Bronchial epithelial cell (primary cell): ENCODE measurements at regions not wholly inside any gene's neighbourhood (a gene's known extent, or its start where the extent isn't known, plus 50 kb on each side); places are given as distances from the start of the nearest gene placed in this dataset.

Experiments
- DNase-seq: peaks from one replicate; pipeline ENCODE4 v3.0.0-alpha.2; 2010; ENCODE audit warnings: low read depth
- FAIRE-seq: peaks from 2 replicates; lab custom pipeline; 2011; peaks lifted over from hg19 to GRCh38; lab: Jason Lieb, UNC
- H3K27me3 ChIP-seq: 2 replicates; pipeline ENCODE4 v1.5.1; 2011; ENCODE audit warnings: low read length; ENCODE audit not compliant: control insufficient read depth, insufficient read depth
- H3K36me3 ChIP-seq: 2 replicates; pipeline ENCODE4 v1.5.1; 2011; ENCODE audit warnings: low read length; ENCODE audit not compliant: control insufficient read depth, insufficient read depth
- H3K4me3 ChIP-seq: 2 replicates; pipeline ENCODE4 v1.5.1; 2011; ENCODE audit warnings: mild to moderate bottlenecking, low read depth, low read length, control low read depth
- CTCF ChIP-seq: IDR thresholded peaks from 2 replicates; pipeline ENCODE4 v1.5.1; 2011; ENCODE audit warnings: mild to moderate bottlenecking, moderate library complexity, low read length, control low read depth, inconsistent platforms; ENCODE audit not compliant: insufficient read depth, severe bottlenecking

GRCh38 chr7:46557295-46557711 lies 636.2 kb upstream of the IGFBP3 start:
- DNase-seq (no peak), FAIRE-seq (no peak)
- Histone ChIP-seq H3K4me3 (no peak overlapping the region), H3K27me3 (no peaks in the 10 kb centered on the region), H3K36me3 (no peaks in the 10 kb centered on the region)
- TF ChIP-seq CTCF = no peak

- Histone ChIP-seq H3K36me3 (no peaks in the 10 kb centered on the region), H3K4me3 (no peak overlapping the region), H3K27me3 (no peaks in the 10 kb centered on the region)
- DNase-seq (peak; percentile 65), FAIRE-seq (peak; percentile 47)
- no peak for TF ChIP-seq CTCF
These were observed 633.8 kb upstream of the IGFBP3 start for GRCh38 chr7:46554688-46555422.

- FAIRE-seq (no peak), DNase-seq (peak; percentile 59)
- H3K36me3 ChIP-seq = no peaks in the 10 kb centered on the region
- H3K27me3 ChIP-seq = no peaks in the 10 kb centered on the region
- no peak for TF ChIP-seq CTCF
- no peak overlapping the region for H3K4me3 ChIP-seq
These were observed 630.5 kb upstream of the IGFBP3 start for GRCh38 chr7:46551603-46552002.

GRCh38 chr7:46550864-46551263 lies 629.8 kb upstream of the IGFBP3 start:
- TF ChIP-seq CTCF = no peak
- no peak for FAIRE-seq
- no peak for DNase-seq
- Histone ChIP-seq H3K36me3 (no peaks in the 10 kb centered on the region), H3K4me3 (no peak overlapping the region), H3K27me3 (no peaks in the 10 kb centered on the region)

- peak; percentile 92 for DNase-seq
- no peak for FAIRE-seq
- H3K27me3 ChIP-seq = no peaks in the 10 kb centered on the region
- H3K36me3 ChIP-seq = no peaks in the 10 kb centered on the region
- no peak overlapping the region for H3K4me3 ChIP-seq
- TF ChIP-seq CTCF = no peak
These were observed 629.0 kb upstream of the IGFBP3 start for GRCh38 chr7:46549892-46550639.

- FAIRE-seq = no peak
- no peak for TF ChIP-seq CTCF
These were observed 628.3 kb upstream of the IGFBP3 start for GRCh38 chr7:46549347-46549746.

More at GRCh38 chr7:46549347-46549746, 628.3 kb upstream of the IGFBP3 start:
- no peaks in the 10 kb centered on the region for H3K27me3 ChIP-seq
- DNase-seq = peak; percentile 18
- no peaks in the 10 kb centered on the region for H3K36me3 ChIP-seq
- H3K4me3 ChIP-seq = no peak overlapping the region
